Liver (tissue), 7 donors: ENCODE measurements at regions not wholly inside any gene's neighbourhood (a gene's known extent, or its start where the extent isn't known, plus 50 kb on each side); places are given as distances from the start of the nearest gene placed in this dataset.

Source experiments
- DNase-seq: peaks from one replicate; pipeline ENCODE4 v3.0.0-alpha.2; 2017; ENCODE audit warnings: low spot score
- H3K27ac ChIP-seq, 2 donors: one replicate each; pipeline ENCODE4 v1.7.0; 2013; ENCODE audit warnings: inconsistent platforms in 2 of 2, low read length in 2 of 2, control low read depth in 1 of 2, low read depth in 1 of 2, mild to moderate bottlenecking in 1 of 2
- H3K27me3 ChIP-seq, 4 donors: one replicate each; pipeline versions ENCODE4 v1.6.1 to v1.7.0; 2013; ENCODE audit warnings: low read length in 3 of 4, inconsistent platforms in 1 of 4, mild to moderate bottlenecking in 1 of 4, moderate library complexity in 1 of 4; ENCODE audit not compliant: control insufficient read depth in 4 of 4, insufficient read depth in 4 of 4
- H3K36me3 ChIP-seq, 4 donors: one replicate each; pipeline versions ENCODE4 v1.6.1 to v1.7.0; 2013; ENCODE audit warnings: low read length in 3 of 4, mild to moderate bottlenecking in 3 of 4, low read depth in 1 of 4, moderate library complexity in 1 of 4; ENCODE audit not compliant: control insufficient read depth in 4 of 4, insufficient read depth in 3 of 4
- H3K4me1 ChIP-seq, 4 donors: one replicate each; pipeline versions ENCODE4 v1.6.1 to v1.7.0; 2013; ENCODE audit warnings: low read length in 3 of 4, mild to moderate bottlenecking in 3 of 4, moderate library complexity in 1 of 4; ENCODE audit not compliant: control insufficient read depth in 4 of 4, insufficient read depth in 4 of 4
- H3K4me3 ChIP-seq, 3 donors: one replicate each; pipeline versions ENCODE4 v1.6.1 to v1.7.0; 2013; ENCODE audit warnings: low read length in 3 of 3, control low read depth in 1 of 3, low read depth in 1 of 3, mild to moderate bottlenecking in 1 of 3
- H3K9ac ChIP-seq, 2 donors: one replicate each; pipeline ENCODE4 v1.7.0; 2013; ENCODE audit warnings: low read length in 2 of 2, mild to moderate bottlenecking in 2 of 2, moderate library complexity in 2 of 2, control low read depth in 1 of 2, low read depth in 1 of 2
- H3K9me3 ChIP-seq, 4 donors: one replicate each; pipeline versions ENCODE4 v1.6.1 to v1.7.0; 2013; ENCODE audit warnings: low read length in 3 of 4; ENCODE audit not compliant: control insufficient read depth in 4 of 4
- EGR1 ChIP-seq, 2 donors: IDR thresholded peaks; 2 replicates each; pipeline ENCODE4 v1.6.1; 2016 to 2018; ENCODE audit warnings: antibody characterized with exemption in 2 of 2, low read depth in 2 of 2
- FOXA1 ChIP-seq: IDR thresholded peaks from 2 replicates; pipeline ENCODE4 v1.6.1; 2016; ENCODE audit warnings: antibody characterized with exemption
- FOXA2 ChIP-seq: IDR thresholded peaks from 2 replicates; pipeline ENCODE4 v1.6.1; 2016; ENCODE audit warnings: antibody characterized with exemption
- GABPA ChIP-seq, 2 donors: IDR thresholded peaks in 1 of 2; conservative IDR thresholded peaks in 1 of 2; 2 replicates each; pipeline ENCODE4 v1.6.1; 2016; ENCODE audit warnings: antibody characterized with exemption in 2 of 2, mild to moderate bottlenecking in 1 of 2, moderate library complexity in 1 of 2
- HNF4A ChIP-seq, 2 donors: conservative IDR thresholded peaks; 2 replicates each; pipeline ENCODE4 v1.6.1; 2016; ENCODE audit warnings: antibody characterized with exemption in 2 of 2, mild to moderate bottlenecking in 2 of 2
- HNF4G ChIP-seq: IDR thresholded peaks from 2 replicates; pipeline ENCODE4 v1.6.1; 2016; ENCODE audit warnings: antibody characterized with exemption
- JUND ChIP-seq, 2 donors: IDR thresholded peaks; 2 replicates each; pipeline ENCODE4 v1.6.1; 2016; ENCODE audit warnings: antibody characterized with exemption in 2 of 2
- NR2F2 ChIP-seq: IDR thresholded peaks from 2 replicates; pipeline ENCODE4 v1.6.1; 2016; ENCODE audit warnings: antibody characterized with exemption
- RAD21 ChIP-seq, 2 donors: IDR thresholded peaks; 2 replicates each; pipeline ENCODE4 v1.6.1; 2016; ENCODE audit warnings: antibody characterized with exemption in 2 of 2, mild to moderate bottlenecking in 2 of 2
- RXRA ChIP-seq, 2 donors: IDR thresholded peaks; 2 replicates each; pipeline ENCODE4 v1.6.1; 2017 to 2018; ENCODE audit warnings: antibody characterized with exemption in 2 of 2, mild to moderate bottlenecking in 1 of 2
- TAF1 ChIP-seq: conservative IDR thresholded peaks from 2 replicates; pipeline ENCODE4 v1.6.1; 2016; ENCODE audit warnings: antibody characterized with exemption, mild to moderate bottlenecking
- YY1 ChIP-seq: IDR thresholded peaks from 2 replicates; pipeline ENCODE4 v1.6.1; 2016; ENCODE audit warnings: antibody characterized with exemption, mild to moderate bottlenecking
- WGBS: extraction: QIAGEN DNeasy Blood & Tissue Kit; methylation state at CpG from one replicate; pipeline ENCODE4 v1.1.7; 2013; 5-methylcytosine and 5-hydroxymethylcytosine counted together
- TF ChIP-seq, protein P1 (sequence below): IDR thresholded peaks from 2 replicates; pipeline ENCODE4 v1.6.1; 2016; ENCODE audit warnings: antibody characterized with exemption
- TF ChIP-seq, protein P2 (sequence below): IDR thresholded peaks from 2 replicates; pipeline ENCODE4 v1.6.1; 2016; ENCODE audit warnings: antibody characterized with exemption
- TF ChIP-seq, protein P3 (sequence below): IDR thresholded peaks from 2 replicates; pipeline ENCODE4 v1.6.1; 2016; ENCODE audit warnings: antibody characterized with exemption
- TF ChIP-seq, protein P4 (sequence below): IDR thresholded peaks from 2 replicates; pipeline ENCODE4 v1.6.1; 2016; ENCODE audit warnings: antibody characterized with exemption, mild to moderate bottlenecking
- donor health status: healthy.
- donor health status: healthy.
- donor health status: healthy.
- donor health status: healthy.

DNA sequence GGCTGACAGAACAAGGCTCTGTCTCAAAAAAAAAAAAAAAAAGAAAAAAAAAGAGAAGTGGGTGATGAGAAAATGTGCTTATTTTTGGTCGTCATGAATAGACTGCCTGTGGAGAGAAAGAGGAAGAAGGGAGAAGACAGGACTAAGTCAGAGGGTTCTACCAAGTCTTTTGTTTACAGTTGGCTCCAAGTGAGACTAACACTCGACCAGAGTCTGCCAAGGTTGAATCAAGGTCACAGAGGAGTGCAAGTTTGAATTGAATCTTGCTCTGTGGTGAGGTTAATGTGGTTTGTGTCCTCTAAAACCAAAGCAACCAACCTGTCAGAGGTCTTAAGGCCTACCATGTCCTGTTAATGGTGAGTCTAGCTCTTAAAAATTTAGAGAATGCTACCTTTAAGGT lies 334.1 kb upstream of the GRM7 start:
- 48% methylated on average over 2 of the region's 2 CpGs for WGBS
- Histone ChIP-seq H3K9me3 (no peaks in the 10 kb centered on the region), H3K4me1 (no peaks in the 10 kb centered on the region), H3K27ac (no peak overlapping the region), H3K36me3 (no peaks in the 10 kb centered on the region), H3K27me3 (no peaks in the 10 kb centered on the region), H3K9ac (no peak overlapping the region), H3K4me3 (no peak overlapping the region)
- TF ChIP-seq FOXA1 (no peak), RXRA (IDR thresholded peaks at IDR 0.05) (no peak), FOXA2 (no peak), GABPA (IDR thresholded peaks at IDR 0.05 in 1 of 2, conservative IDR thresholded peaks at IDR 0.05 in 1 of 2) (no peak), HNF4G (no peak), JUND (IDR thresholded peaks at IDR 0.05) (no peak), YY1 (no peak), TAF1 (no peak), RAD21 (IDR thresholded peaks at IDR 0.05) (no peak), NR2F2 (no peak)
- TF ChIP-seq, protein P1, sequence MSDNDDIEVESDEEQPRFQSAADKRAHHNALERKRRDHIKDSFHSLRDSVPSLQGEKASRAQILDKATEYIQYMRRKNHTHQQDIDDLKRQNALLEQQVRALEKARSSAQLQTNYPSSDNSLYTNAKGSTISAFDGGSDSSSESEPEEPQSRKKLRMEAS, result no peak
- TF ChIP-seq, protein P2, sequence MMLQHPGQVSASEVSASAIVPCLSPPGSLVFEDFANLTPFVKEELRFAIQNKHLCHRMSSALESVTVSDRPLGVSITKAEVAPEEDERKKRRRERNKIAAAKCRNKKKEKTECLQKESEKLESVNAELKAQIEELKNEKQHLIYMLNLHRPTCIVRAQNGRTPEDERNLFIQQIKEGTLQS, result no peak
- no peak for DNase-seq

DNA sequence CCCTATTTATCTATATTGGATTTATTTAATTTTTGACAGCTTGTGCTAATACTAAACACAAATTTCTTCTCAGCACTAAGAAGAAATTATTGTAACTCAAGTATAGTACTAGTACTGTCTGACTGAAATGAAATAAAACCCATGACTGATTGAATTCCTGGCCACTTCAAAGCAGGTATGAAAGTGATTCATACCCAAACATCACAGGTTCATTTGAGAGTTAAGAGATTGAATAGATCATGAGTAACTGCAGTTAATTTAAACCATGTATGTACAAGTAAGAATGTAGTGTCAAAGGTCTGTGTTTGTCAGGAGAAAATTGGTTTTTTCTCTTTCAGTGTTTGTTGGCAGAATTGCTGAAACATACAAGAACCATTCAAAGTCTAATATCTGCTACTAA lies 332.0 kb upstream of the GRM7 start:
- TF ChIP-seq HNF4A (conservative IDR thresholded peaks at IDR 0.05), result no peak
- TF ChIP-seq FOXA1, result no peak
- TF ChIP-seq FOXA2, result no peak
- no peak for TF ChIP-seq NR2F2
- TF ChIP-seq HNF4G, result no peak
- no peak for TF ChIP-seq RAD21 (IDR thresholded peaks at IDR 0.05)
- no peak for TF ChIP-seq JUND (IDR thresholded peaks at IDR 0.05)
- TF ChIP-seq, protein P3, sequence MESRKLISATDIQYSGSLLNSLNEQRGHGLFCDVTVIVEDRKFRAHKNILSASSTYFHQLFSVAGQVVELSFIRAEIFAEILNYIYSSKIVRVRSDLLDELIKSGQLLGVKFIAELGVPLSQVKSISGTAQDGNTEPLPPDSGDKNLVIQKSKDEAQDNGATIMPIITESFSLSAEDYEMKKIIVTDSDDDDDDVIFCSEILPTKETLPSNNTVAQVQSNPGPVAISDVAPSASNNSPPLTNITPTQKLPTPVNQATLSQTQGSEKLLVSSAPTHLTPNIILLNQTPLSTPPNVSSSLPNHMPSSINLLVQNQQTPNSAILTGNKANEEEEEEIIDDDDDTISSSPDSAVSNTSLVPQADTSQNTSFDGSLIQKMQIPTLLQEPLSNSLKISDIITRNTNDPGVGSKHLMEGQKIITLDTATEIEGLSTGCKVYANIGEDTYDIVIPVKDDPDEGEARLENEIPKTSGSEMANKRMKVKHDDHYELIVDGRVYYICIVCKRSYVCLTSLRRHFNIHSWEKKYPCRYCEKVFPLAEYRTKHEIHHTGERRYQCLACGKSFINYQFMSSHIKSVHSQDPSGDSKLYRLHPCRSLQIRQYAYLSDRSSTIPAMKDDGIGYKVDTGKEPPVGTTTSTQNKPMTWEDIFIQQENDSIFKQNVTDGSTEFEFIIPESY, result no peak
- TF ChIP-seq GABPA (IDR thresholded peaks at IDR 0.05 in 1 of 2, conservative IDR thresholded peaks at IDR 0.05 in 1 of 2), result no peak
- no peak for TF ChIP-seq EGR1 (IDR thresholded peaks at IDR 0.05; ENCODE audit: low read depth in 2 of 2)
- TF ChIP-seq, protein P1, result no peak
- no peak for TF ChIP-seq TAF1
- H3K9ac ChIP-seq, result no peak overlapping the region
- DNase-seq, result no peak
- no peak overlapping the region for H3K4me3 ChIP-seq
- H3K27me3 ChIP-seq, result no peaks in the 10 kb centered on the region
- no peaks in the 10 kb centered on the region for H3K4me1 ChIP-seq
- no peaks in the 10 kb centered on the region for H3K36me3 ChIP-seq
- no peaks in the 10 kb centered on the region for H3K9me3 ChIP-seq
- no peak overlapping the region for H3K27ac ChIP-seq

DNA sequence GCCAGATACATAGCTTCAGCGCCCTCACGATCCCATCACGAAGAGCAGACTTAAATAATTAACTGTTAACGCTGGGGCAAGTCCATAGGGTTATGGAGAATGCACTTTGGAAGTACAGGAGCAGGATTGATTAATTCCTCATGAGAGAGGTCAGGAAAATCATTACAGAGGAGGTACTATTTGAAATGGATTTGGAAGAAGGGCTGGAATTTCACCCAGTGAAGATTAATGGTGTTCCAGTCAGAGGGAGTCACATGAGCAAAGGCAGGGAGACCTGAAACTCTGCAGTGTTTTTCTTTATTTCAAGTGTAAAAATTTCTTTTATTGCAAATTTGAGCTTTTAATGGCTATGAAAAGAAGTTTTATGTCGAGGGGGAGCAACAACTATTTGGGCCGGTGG lies 329.8 kb upstream of the GRM7 start:
- DNase-seq, result no peak
- H3K36me3 ChIP-seq, result no peaks in the 10 kb centered on the region
- no peak overlapping the region for H3K4me3 ChIP-seq
- TF ChIP-seq JUND (IDR thresholded peaks at IDR 0.05) (no peak), HNF4A (conservative IDR thresholded peaks at IDR 0.05) (no peak), YY1 (no peak), HNF4G (no peak), FOXA1 (no peak)
- TF ChIP-seq, protein P4, sequence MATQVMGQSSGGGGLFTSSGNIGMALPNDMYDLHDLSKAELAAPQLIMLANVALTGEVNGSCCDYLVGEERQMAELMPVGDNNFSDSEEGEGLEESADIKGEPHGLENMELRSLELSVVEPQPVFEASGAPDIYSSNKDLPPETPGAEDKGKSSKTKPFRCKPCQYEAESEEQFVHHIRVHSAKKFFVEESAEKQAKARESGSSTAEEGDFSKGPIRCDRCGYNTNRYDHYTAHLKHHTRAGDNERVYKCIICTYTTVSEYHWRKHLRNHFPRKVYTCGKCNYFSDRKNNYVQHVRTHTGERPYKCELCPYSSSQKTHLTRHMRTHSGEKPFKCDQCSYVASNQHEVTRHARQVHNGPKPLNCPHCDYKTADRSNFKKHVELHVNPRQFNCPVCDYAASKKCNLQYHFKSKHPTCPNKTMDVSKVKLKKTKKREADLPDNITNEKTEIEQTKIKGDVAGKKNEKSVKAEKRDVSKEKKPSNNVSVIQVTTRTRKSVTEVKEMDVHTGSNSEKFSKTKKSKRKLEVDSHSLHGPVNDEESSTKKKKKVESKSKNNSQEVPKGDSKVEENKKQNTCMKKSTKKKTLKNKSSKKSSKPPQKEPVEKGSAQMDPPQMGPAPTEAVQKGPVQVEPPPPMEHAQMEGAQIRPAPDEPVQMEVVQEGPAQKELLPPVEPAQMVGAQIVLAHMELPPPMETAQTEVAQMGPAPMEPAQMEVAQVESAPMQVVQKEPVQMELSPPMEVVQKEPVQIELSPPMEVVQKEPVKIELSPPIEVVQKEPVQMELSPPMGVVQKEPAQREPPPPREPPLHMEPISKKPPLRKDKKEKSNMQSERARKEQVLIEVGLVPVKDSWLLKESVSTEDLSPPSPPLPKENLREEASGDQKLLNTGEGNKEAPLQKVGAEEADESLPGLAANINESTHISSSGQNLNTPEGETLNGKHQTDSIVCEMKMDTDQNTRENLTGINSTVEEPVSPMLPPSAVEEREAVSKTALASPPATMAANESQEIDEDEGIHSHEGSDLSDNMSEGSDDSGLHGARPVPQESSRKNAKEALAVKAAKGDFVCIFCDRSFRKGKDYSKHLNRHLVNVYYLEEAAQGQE, result no peak
- H3K27ac ChIP-seq, result no peak overlapping the region
- no peaks in the 10 kb centered on the region for H3K4me1 ChIP-seq
- H3K27me3 ChIP-seq, result no peaks in the 10 kb centered on the region
- H3K9ac ChIP-seq, result no peak overlapping the region
- WGBS, result 69% methylated on average over 6 of the region's 6 CpGs
- no peaks in the 10 kb centered on the region for H3K9me3 ChIP-seq
